Neuronal stem cell (in vitro differentiated cells): ENCODE measurements at regions not wholly inside any gene's neighbourhood (a gene's known extent, or its start where the extent isn't known, plus 50 kb on each side); places are given as distances from the start of the nearest gene placed in this dataset.

Experiments
- DNase-seq: peaks from one replicate; pipeline ENCODE4 v3.0.0-alpha.2; 2013; ENCODE audit warnings: low spot score
- H2AFZ ChIP-seq: one replicate; pipeline ENCODE4 v1.6.1; 2013; ENCODE audit warnings: mild to moderate bottlenecking, low read length, inconsistent platforms
- H2AK5ac ChIP-seq: 2 replicates; pipeline ENCODE4 v1.6.1; 2013; ENCODE audit warnings: low read depth, mild to moderate bottlenecking, inconsistent platforms, low read length, moderate library complexity, mixed read lengths
- H2BK120ac ChIP-seq: 2 replicates; pipeline ENCODE4 v1.6.1; 2013; ENCODE audit warnings: low read depth, mild to moderate bottlenecking, inconsistent platforms, low read length, moderate library complexity, mixed read lengths
- H2BK12ac ChIP-seq: one replicate; pipeline ENCODE4 v1.6.1; 2013; ENCODE audit warnings: low read length, inconsistent platforms
- H2BK15ac ChIP-seq: 2 replicates; pipeline ENCODE4 v1.6.1; 2013; ENCODE audit warnings: mild to moderate bottlenecking, low read length, inconsistent platforms, mixed read lengths
- H2BK5ac ChIP-seq: one replicate; pipeline ENCODE4 v1.6.1; 2013; ENCODE audit warnings: inconsistent platforms, mild to moderate bottlenecking, low read length, moderate library complexity
- H3K14ac ChIP-seq: one replicate; pipeline ENCODE4 v1.6.1; 2013; ENCODE audit warnings: low read length, inconsistent platforms
- H3K18ac ChIP-seq: 2 replicates; pipeline ENCODE4 v1.6.1; 2013; ENCODE audit warnings: low read length, inconsistent platforms
- H3K23ac ChIP-seq: 2 replicates; pipeline ENCODE4 v1.6.1; 2013; ENCODE audit warnings: low read depth, mild to moderate bottlenecking, mixed read lengths, low read length, inconsistent platforms; ENCODE audit not compliant: poor library complexity
- H3K27ac ChIP-seq: replicated peaks from 3 replicates; pipeline ENCODE4 v1.5.1; 2013; ENCODE audit warnings: low read length, inconsistent platforms
- H3K27me3 ChIP-seq, 3 experiments: 2 replicates each; pipeline ENCODE4 v1.6.1; 2013; ENCODE audit warnings: low read length in 3 of 3, mild to moderate bottlenecking in 2 of 3, inconsistent platforms in 1 of 3, low read depth in 1 of 3, mixed read lengths in 1 of 3, moderate library complexity in 1 of 3; ENCODE audit not compliant: control insufficient read depth in 3 of 3, insufficient read depth in 3 of 3
- H3K36me3 ChIP-seq, 2 donors: replicated peaks in 1 of 2; 2 replicates each; pipeline ENCODE4 v1.6.1; 2013; ENCODE audit warnings: low read length in 2 of 2; ENCODE audit not compliant: control insufficient read depth in 2 of 2, insufficient read depth in 2 of 2
- H3K4ac ChIP-seq: 2 replicates; pipeline ENCODE4 v1.6.1; 2013; ENCODE audit warnings: inconsistent platforms, mild to moderate bottlenecking, low read length, moderate library complexity
- H3K4me1 ChIP-seq, 2 donors: 1 replicate in 1 of 2; 2 replicates in 1 of 2; pipeline ENCODE4 v1.6.1; 2013; ENCODE audit warnings: low read length in 2 of 2, low read depth in 1 of 2; ENCODE audit not compliant: control insufficient read depth in 2 of 2, insufficient read depth in 1 of 2
- H3K4me2 ChIP-seq: one replicate; pipeline ENCODE4 v1.6.1; 2013; ENCODE audit warnings: mild to moderate bottlenecking, low read length, inconsistent platforms; ENCODE audit not compliant: insufficient read depth, poor library complexity, severe bottlenecking
- H3K4me3 ChIP-seq, 2 donors: 2 replicates each; pipeline ENCODE4 v1.5.1; 2013; ENCODE audit warnings: low read length in 2 of 2, mild to moderate bottlenecking in 2 of 2, inconsistent platforms in 1 of 2, moderate library complexity in 1 of 2
- H3K79me1 ChIP-seq: one replicate; pipeline ENCODE4 v1.6.1; 2013; ENCODE audit warnings: low read depth, mild to moderate bottlenecking, inconsistent platforms, low read length, moderate library complexity
- H3K9ac ChIP-seq: one replicate; pipeline ENCODE4 v1.6.1; 2013; ENCODE audit warnings: mild to moderate bottlenecking, low read depth, low read length, inconsistent platforms; ENCODE audit not compliant: poor library complexity
- H3K9me3 ChIP-seq, 2 donors: replicated peaks in 1 of 2; 2 replicates each; pipeline versions ENCODE3 to v1.6.1; 2013; ENCODE audit warnings: low read length in 2 of 2, mild to moderate bottlenecking in 2 of 2, inconsistent platforms in 1 of 2, low read depth in 1 of 2, mixed read lengths in 1 of 2, moderate library complexity in 1 of 2; ENCODE audit not compliant: control insufficient read depth in 2 of 2, insufficient read depth in 1 of 2
- H4K8ac ChIP-seq: one replicate; pipeline ENCODE4 v1.6.1; 2013; ENCODE audit warnings: low read depth, mild to moderate bottlenecking, inconsistent platforms, low read length, moderate library complexity
- H4K91ac ChIP-seq: one replicate; pipeline ENCODE4 v1.6.1; 2013; ENCODE audit warnings: low read length, low read depth, mild to moderate bottlenecking, inconsistent platforms; ENCODE audit not compliant: poor library complexity
- WGBS, 2 donors: extraction: QIAGEN DNeasy Blood & Tissue Kit; methylation state at CpG; one replicate each; pipeline ENCODE4 v1.1.7; 2013; ENCODE audit warnings: missing lambda C conversion rate in 2 of 2, mixed read lengths in 1 of 2; ENCODE audit not compliant: insufficient read length in 2 of 2, insufficient replicate concordance in 1 of 2; ENCODE audit errors: extremely low coverage in 2 of 2; 5-methylcytosine and 5-hydroxymethylcytosine counted together

GRCh38 chr2:121064186-121064585, 220.8 kb downstream of the TFCP2L1 start:
- H3K4me1 ChIP-seq, result peaks cover 0 to 16% of the 10 kb centered on the region in 2 donors
- H3K27ac ChIP-seq, result no peak overlapping the region
- no peak overlapping the region for H3K9ac ChIP-seq
- no peak overlapping the region for H2AFZ ChIP-seq
- no peak overlapping the region for H2BK5ac ChIP-seq
- H4K8ac ChIP-seq, result no peak overlapping the region
- no peak overlapping the region for H3K18ac ChIP-seq
- no peak overlapping the region for H4K91ac ChIP-seq
- H3K27me3 ChIP-seq, result peaks cover 0 to 13% (median 0%) of the 10 kb centered on the region in 3 experiments
- no peak overlapping the region for H3K14ac ChIP-seq
- no CpG with 5 or more reads among the region's 12 CpGs for WGBS, 2 donors
- H3K4ac ChIP-seq, result no peak overlapping the region
- DNase-seq, result no peak
- H3K79me1 ChIP-seq, result no peaks in the 10 kb centered on the region
- peak overlapping the region; percentile 58 for H2AK5ac ChIP-seq
- H3K4me3 ChIP-seq, result no peak overlapping the region
- H3K4me2 ChIP-seq, result no peak overlapping the region
- H2BK12ac ChIP-seq, result no peak overlapping the region
- H3K36me3 ChIP-seq, result no peaks in the 10 kb centered on the region
- no peaks in the 10 kb centered on the region for H3K9me3 ChIP-seq
- no peak overlapping the region for H2BK120ac ChIP-seq
- H3K23ac ChIP-seq, result no peak overlapping the region
- H2BK15ac ChIP-seq, result no peak overlapping the region

GRCh38 chr2:121065239-121065638, 219.8 kb downstream of the TFCP2L1 start:
- Histone ChIP-seq H3K9ac (no peak overlapping the region), H2BK12ac (no peak overlapping the region), H2BK15ac (no peak overlapping the region), H2BK120ac (no peak overlapping the region), H2BK5ac (no peak overlapping the region), H3K9me3 (no peaks in the 10 kb centered on the region), H4K91ac (no peak overlapping the region), H4K8ac (no peak overlapping the region), H3K79me1 (no peaks in the 10 kb centered on the region), H3K4ac (no peak overlapping the region), H3K4me3 (no peak overlapping the region), H3K27ac (no peak overlapping the region), H3K4me2 (no peak overlapping the region), H2AFZ (no peak overlapping the region), H3K27me3 (peaks cover 0 to 13% (median 0%) of the 10 kb centered on the region in 3 experiments), H3K14ac (no peak overlapping the region), H3K23ac (no peak overlapping the region), H2AK5ac (peak overlapping the region; percentile 20), H3K36me3 (no peaks in the 10 kb centered on the region), H3K18ac (no peak overlapping the region), H3K4me1 (peaks cover 0 to 16% of the 10 kb centered on the region in 2 donors)
- DNase-seq, result no peak
- WGBS, 2 donors, result no CpG with 5 or more reads among the region's 5 CpGs

GRCh38 chr2:121066526-121066925, 218.5 kb downstream of the TFCP2L1 start:
- Histone ChIP-seq H3K14ac (no peak overlapping the region), H3K4me2 (no peak overlapping the region), H4K8ac (no peak overlapping the region), H3K4me1 (peaks cover 2 to 16% of the 10 kb centered on the region in 2 donors), H3K23ac (no peak overlapping the region), H2AK5ac (no peak overlapping the region), H3K79me1 (no peaks in the 10 kb centered on the region), H2BK120ac (no peak overlapping the region), H4K91ac (no peak overlapping the region), H3K4ac (no peak overlapping the region), H3K4me3 (no peak overlapping the region), H2BK12ac (no peak overlapping the region), H3K27ac (no peak overlapping the region), H2AFZ (no peak overlapping the region), H2BK15ac (no peak overlapping the region), H3K9ac (no peak overlapping the region), H3K36me3 (no peaks in the 10 kb centered on the region), H3K27me3 (peaks cover 0 to 13% (median 0%) of the 10 kb centered on the region in 3 experiments), H3K9me3 (no peaks in the 10 kb centered on the region), H3K18ac (no peak overlapping the region), H2BK5ac (no peak overlapping the region)
- no CpG with 5 or more reads among the region's 6 CpGs for WGBS, 2 donors
- no peak for DNase-seq

GRCh38 chr2:121068851-121069250, 216.2 kb downstream of the TFCP2L1 start:
- WGBS, 2 donors, result no CpG with 5 or more reads among the region's 7 CpGs
- H2AK5ac ChIP-seq, result no peak overlapping the region
- no peak overlapping the region for H3K18ac ChIP-seq
- H2AFZ ChIP-seq, result no peak overlapping the region
- H3K23ac ChIP-seq, result no peak overlapping the region
- H3K9ac ChIP-seq, result peak overlapping the region; percentile 24
- no peak overlapping the region for H2BK12ac ChIP-seq
- no peak overlapping the region for H4K91ac ChIP-seq
- H4K8ac ChIP-seq, result no peak overlapping the region
- H3K4me3 ChIP-seq, result no peak overlapping the region
- H3K4me2 ChIP-seq, result no peak overlapping the region
- no peak overlapping the region for H3K4ac ChIP-seq
- H3K27ac ChIP-seq, result no peak overlapping the region
- no peak overlapping the region for H2BK15ac ChIP-seq
- no peak for DNase-seq
- H3K79me1 ChIP-seq, result no peaks in the 10 kb centered on the region
- H3K27me3 ChIP-seq, result peaks cover 0 to 29% (median 5%) of the 10 kb centered on the region in 3 experiments
- H3K36me3 ChIP-seq, result no peaks in the 10 kb centered on the region
- no peaks in the 10 kb centered on the region for H3K9me3 ChIP-seq
- no peak overlapping the region for H3K14ac ChIP-seq
- no peak overlapping the region for H2BK120ac ChIP-seq
- no peak overlapping the region for H2BK5ac ChIP-seq
- peaks cover 0 to 2% of the 10 kb centered on the region in 2 donors for H3K4me1 ChIP-seq
